ENCODE measurements at regions not wholly inside any gene's neighbourhood (a gene's known extent, or its start where the extent isn't known, plus 50 kb on each side); places are given as distances from the start of the nearest gene placed in this dataset.

DNA sequence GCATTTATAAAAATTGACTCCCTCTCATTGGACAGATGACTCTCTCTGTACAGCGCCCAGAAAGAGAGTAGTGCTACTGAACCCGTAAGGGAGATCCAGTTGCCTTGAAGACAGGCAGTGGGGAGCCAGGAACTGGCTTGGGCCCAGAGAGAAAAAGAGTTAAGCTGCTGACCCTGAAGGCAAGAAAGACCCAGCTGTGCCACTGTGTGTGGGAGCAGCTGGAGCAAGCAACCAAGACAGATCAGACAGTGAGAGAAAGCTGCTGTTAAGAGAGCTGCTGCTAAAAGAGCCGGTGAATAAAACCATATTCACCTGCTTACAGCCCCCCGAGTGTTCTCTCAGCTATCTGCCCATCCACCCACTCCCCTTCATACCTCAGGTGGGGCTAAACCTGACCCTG, 149.7 kb upstream of the ADAMTS16 start:
- H3K9me3 ChIP-seq (ENCODE audit: control insufficient read depth, insufficient read depth, low read depth, low read length) = no peaks in the 10 kb centered on the region
- ChIA-PET CTCF (interaction anchor here (0.5 to 0.9 kb wide), 3 partner anchors 73 to 149 kb away, joined by 3 to 4 read pairs (median 3); no protein-coding TSS in a partner anchor), POLR2A (no interaction called here)

GRCh38 chr5:4991925-4992324, 148.2 kb upstream of the ADAMTS16 start:
- POLR2A ChIA-PET = interaction anchor here (0.7 kb wide), 1 partner anchor 10 kb away, joined by 3 read pairs; no protein-coding TSS in a partner anchor
- TF ChIP-seq ZFP69B (tag by site-specific recombination; IDR thresholded peaks at IDR 0.05) (no peak), ZNF555 (tag by site-specific recombination; conservative IDR thresholded peaks at IDR 0.05) (no peak), ZNF707 (tag by site-specific recombination; IDR thresholded peaks at IDR 0.05) (no peak), ZNF624 (tag by site-specific recombination; IDR thresholded peaks at IDR 0.05) (no peak), ZNF623 (tag by site-specific recombination; IDR thresholded peaks at IDR 0.05) (no peak), SALL2 (tag by site-specific recombination; IDR thresholded peaks at IDR 0.05; ENCODE audit: borderline replicate concordance) (no peak), ZNF23 (tag by site-specific recombination; IDR thresholded peaks at IDR 0.05; ENCODE audit: borderline replicate concordance) (no peak), ZFP37 (tag by site-specific recombination; IDR thresholded peaks at IDR 0.05) (no peak), ZFP3 (tag by site-specific recombination; IDR thresholded peaks at IDR 0.05; ENCODE audit: low read depth) (no peak), ZNF274 (IDR thresholded peaks at IDR 0.05; ENCODE audit: low read length) (no peak), ZNF274 (tag by site-specific recombination; IDR thresholded peaks at IDR 0.05; ENCODE audit: borderline replicate concordance) (no peak), TCF7L2 (IDR thresholded peaks at IDR 0.05; ENCODE audit: borderline replicate concordance, low read depth, low read length) (no peak), ZNF658 (tag by site-specific recombination; IDR thresholded peaks at IDR 0.05) (no peak)
- TF ChIP-seq, protein P1, sequence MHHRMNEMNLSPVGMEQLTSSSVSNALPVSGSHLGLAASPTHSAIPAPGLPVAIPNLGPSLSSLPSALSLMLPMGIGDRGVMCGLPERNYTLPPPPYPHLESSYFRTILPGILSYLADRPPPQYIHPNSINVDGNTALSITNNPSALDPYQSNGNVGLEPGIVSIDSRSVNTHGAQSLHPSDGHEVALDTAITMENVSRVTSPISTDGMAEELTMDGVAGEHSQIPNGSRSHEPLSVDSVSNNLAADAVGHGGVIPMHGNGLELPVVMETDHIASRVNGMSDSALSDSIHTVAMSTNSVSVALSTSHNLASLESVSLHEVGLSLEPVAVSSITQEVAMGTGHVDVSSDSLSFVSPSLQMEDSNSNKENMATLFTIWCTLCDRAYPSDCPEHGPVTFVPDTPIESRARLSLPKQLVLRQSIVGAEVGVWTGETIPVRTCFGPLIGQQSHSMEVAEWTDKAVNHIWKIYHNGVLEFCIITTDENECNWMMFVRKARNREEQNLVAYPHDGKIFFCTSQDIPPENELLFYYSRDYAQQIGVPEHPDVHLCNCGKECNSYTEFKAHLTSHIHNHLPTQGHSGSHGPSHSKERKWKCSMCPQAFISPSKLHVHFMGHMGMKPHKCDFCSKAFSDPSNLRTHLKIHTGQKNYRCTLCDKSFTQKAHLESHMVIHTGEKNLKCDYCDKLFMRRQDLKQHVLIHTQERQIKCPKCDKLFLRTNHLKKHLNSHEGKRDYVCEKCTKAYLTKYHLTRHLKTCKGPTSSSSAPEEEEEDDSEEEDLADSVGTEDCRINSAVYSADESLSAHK (tag by site-specific recombination; IDR thresholded peaks at IDR 0.05) = no peak
- TF ChIP-seq, protein P2, sequence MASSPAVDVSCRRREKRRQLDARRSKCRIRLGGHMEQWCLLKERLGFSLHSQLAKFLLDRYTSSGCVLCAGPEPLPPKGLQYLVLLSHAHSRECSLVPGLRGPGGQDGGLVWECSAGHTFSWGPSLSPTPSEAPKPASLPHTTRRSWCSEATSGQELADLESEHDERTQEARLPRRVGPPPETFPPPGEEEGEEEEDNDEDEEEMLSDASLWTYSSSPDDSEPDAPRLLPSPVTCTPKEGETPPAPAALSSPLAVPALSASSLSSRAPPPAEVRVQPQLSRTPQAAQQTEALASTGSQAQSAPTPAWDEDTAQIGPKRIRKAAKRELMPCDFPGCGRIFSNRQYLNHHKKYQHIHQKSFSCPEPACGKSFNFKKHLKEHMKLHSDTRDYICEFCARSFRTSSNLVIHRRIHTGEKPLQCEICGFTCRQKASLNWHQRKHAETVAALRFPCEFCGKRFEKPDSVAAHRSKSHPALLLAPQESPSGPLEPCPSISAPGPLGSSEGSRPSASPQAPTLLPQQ (tag by site-specific recombination; IDR thresholded peaks at IDR 0.05) = no peak
- Histone ChIP-seq H3K27ac (ENCODE audit: extremely low read depth, low read depth, low read length) (no peak overlapping the region), H3K9me3 (ENCODE audit: control insufficient read depth, insufficient read depth, low read depth, low read length) (no peaks in the 10 kb centered on the region), H3K4me1 (ENCODE audit: control insufficient read depth, insufficient read depth, low read length) (no peaks in the 10 kb centered on the region), H3K4me3 (ENCODE audit: low read depth, low read length) (no peak overlapping the region), H3K36me3 (ENCODE audit: control insufficient read depth in 2 of 2, insufficient read depth in 1 of 2, low read length in 2 of 2) (no peaks in the 10 kb centered on the region)
- CTCF ChIA-PET = interaction anchor here (0.7 kb wide), 1 partner anchor 110 kb away, joined by 3 read pairs; no protein-coding TSS in a partner anchor

More for the DNA sequence above, 149.7 kb upstream of the ADAMTS16 start:
- H3K36me3 ChIP-seq (ENCODE audit: control insufficient read depth in 2 of 2, insufficient read depth in 1 of 2, low read length in 2 of 2) = no peaks in the 10 kb centered on the region
- H3K4me3 ChIP-seq (ENCODE audit: low read depth, low read length) = no peak overlapping the region
- H3K27ac ChIP-seq (ENCODE audit: extremely low read depth, low read depth, low read length) = no peak overlapping the region
- H3K4me1 ChIP-seq (ENCODE audit: control insufficient read depth, insufficient read depth, low read length) = no peaks in the 10 kb centered on the region
- TF ChIP-seq ZNF791 (tag by site-specific recombination; IDR thresholded peaks at IDR 0.05) = no peak
- TF ChIP-seq ZNF670 (tag by site-specific recombination; IDR thresholded peaks at IDR 0.05; ENCODE audit: low read depth) = no peak

DNA sequence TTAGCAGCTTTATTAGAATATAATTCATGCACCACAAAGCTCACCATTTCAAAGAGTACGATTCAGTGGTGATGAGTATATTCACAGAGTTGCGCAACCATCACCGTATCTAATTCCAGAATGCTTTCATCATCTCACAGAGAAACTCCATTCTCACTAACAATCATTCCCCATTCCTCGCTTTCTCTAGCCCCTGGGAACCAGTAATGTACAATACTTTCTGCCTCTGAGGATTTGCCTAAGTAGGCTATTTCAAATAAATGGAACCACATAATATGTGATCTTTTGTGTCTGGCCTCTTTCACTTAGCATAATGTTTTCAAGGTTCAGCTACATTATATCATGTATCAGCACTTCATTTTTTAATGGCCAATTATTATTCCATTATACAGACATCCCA, 145.1 kb upstream of the ADAMTS16 start:
- Histone ChIP-seq H3K9me3 (ENCODE audit: control insufficient read depth, insufficient read depth, low read depth, low read length) (no peaks in the 10 kb centered on the region), H3K4me3 (ENCODE audit: low read depth, low read length) (no peak overlapping the region), H3K27ac (ENCODE audit: extremely low read depth, low read depth, low read length) (no peak overlapping the region), H3K36me3 (ENCODE audit: control insufficient read depth in 2 of 2, insufficient read depth in 1 of 2, low read length in 2 of 2) (no peaks in the 10 kb centered on the region), H3K4me1 (ENCODE audit: control insufficient read depth, insufficient read depth, low read length) (no peaks in the 10 kb centered on the region)
- ChIA-PET POLR2A (no interaction called here), CTCF (interaction anchor here (0.5 to 1.6 kb wide), 5 partner anchors 54 to 1212 kb away, joined by 3 to 8 read pairs (median 3); no protein-coding TSS in a partner anchor)
- TF ChIP-seq ZNF146 (tag by site-specific recombination; IDR thresholded peaks at IDR 0.05) (no peak), ZNF629 (tag by site-specific recombination; IDR thresholded peaks at IDR 0.05) (no peak), ZNF747 (tag by site-specific recombination; IDR thresholded peaks at IDR 0.05) (no peak), ZNF561 (tag by site-specific recombination; IDR thresholded peaks at IDR 0.05; ENCODE audit: borderline replicate concordance) (no peak), ZNF530 (tag by site-specific recombination; IDR thresholded peaks at IDR 0.05; ENCODE audit: low read depth) (no peak), PRDM10 (tag by site-specific recombination; IDR thresholded peaks at IDR 0.05) (no peak), KLF8 (tag by site-specific recombination; IDR thresholded peaks at IDR 0.05) (no peak), ZNF558 (tag by site-specific recombination; IDR thresholded peaks at IDR 0.05) (no peak), ZNF423 (tag by site-specific recombination; IDR thresholded peaks at IDR 0.05) (no peak), OSR2 (tag by site-specific recombination; IDR thresholded peaks at IDR 0.05) (no peak)
